ENCODE measurements at regions not wholly inside any gene's neighbourhood (a gene's known extent, or its start where the extent isn't known, plus 50 kb on each side); places are given as distances from the start of the nearest gene placed in this dataset.

GRCh38 chr14:57031474-57031873 is 221.2 kb upstream of the OTX2 start:
- no peak overlapping the region for H3K4me3 ChIP-seq (ENCODE audit: low read depth in 1 of 3, low read length in 3 of 3)
- H3K4me1 ChIP-seq (ENCODE audit: control insufficient read depth in 3 of 3, insufficient read depth in 2 of 3, low read depth in 1 of 3, low read length in 2 of 3): no peaks in the 10 kb centered on the region
- H3K27ac ChIP-seq (ENCODE audit: low read depth in 1 of 3, low read length in 2 of 3): no peak overlapping the region
- H3K9me3 ChIP-seq (ENCODE audit: control insufficient read depth in 2 of 2, insufficient read depth in 1 of 2, low read depth in 1 of 2, low read length in 1 of 2): peaks cover 0 to 4% of the 10 kb centered on the region in 2 donors
- no peaks in the 10 kb centered on the region for H3K36me3 ChIP-seq (ENCODE audit: control insufficient read depth in 3 of 3, insufficient read depth in 2 of 3, low read depth in 1 of 3, low read length in 3 of 3)
- peaks cover 0 to 6% (median 0%) of the 10 kb centered on the region in 3 donors for H3K27me3 ChIP-seq (ENCODE audit: control insufficient read depth in 3 of 3, insufficient read depth in 3 of 3, low read length in 3 of 3)
- 82 to 92% (median 84%) methylated on average over 1 of the region's 1 CpG for WGBS, 3 donors
- DNase-seq (no peak), FAIRE-seq (no peak)

GRCh38 chr14:57029620-57030253 is 219.5 kb upstream of the OTX2 start:
- WGBS, 3 donors: 58 to 60% (median 59%) methylated on average over 2 of the region's 2 CpGs
- peaks cover 0 to 4% of the 10 kb centered on the region in 2 donors for H3K9me3 ChIP-seq (ENCODE audit: control insufficient read depth in 2 of 2, insufficient read depth in 1 of 2, low read depth in 1 of 2, low read length in 1 of 2)
- no peak for DNase-seq
- H3K4me3 ChIP-seq (ENCODE audit: low read depth in 1 of 3, low read length in 3 of 3): no peak overlapping the region
- H3K4me1 ChIP-seq (ENCODE audit: control insufficient read depth in 3 of 3, insufficient read depth in 2 of 3, low read depth in 1 of 3, low read length in 2 of 3): no peaks in the 10 kb centered on the region
- H3K27me3 ChIP-seq (ENCODE audit: control insufficient read depth in 3 of 3, insufficient read depth in 3 of 3, low read length in 3 of 3): peaks cover 0 to 6% (median 0%) of the 10 kb centered on the region in 3 donors
- H3K36me3 ChIP-seq (ENCODE audit: control insufficient read depth in 3 of 3, insufficient read depth in 2 of 3, low read depth in 1 of 3, low read length in 3 of 3): no peaks in the 10 kb centered on the region
- FAIRE-seq: no peak
- no peak overlapping the region for H3K27ac ChIP-seq (ENCODE audit: low read depth in 1 of 3, low read length in 2 of 3)

GRCh38 chr14:57025456-57025855 is 215.2 kb upstream of the OTX2 start:
- Histone ChIP-seq H3K27ac (ENCODE audit: low read depth in 1 of 3, low read length in 2 of 3) (no peak overlapping the region), H3K4me1 (ENCODE audit: control insufficient read depth in 3 of 3, insufficient read depth in 2 of 3, low read depth in 1 of 3, low read length in 2 of 3) (no peaks in the 10 kb centered on the region), H3K27me3 (ENCODE audit: control insufficient read depth in 3 of 3, insufficient read depth in 3 of 3, low read length in 3 of 3) (no peaks in the 10 kb centered on the region), H3K9me3 (ENCODE audit: control insufficient read depth in 2 of 2, insufficient read depth in 1 of 2, low read depth in 1 of 2, low read length in 1 of 2) (no peaks in the 10 kb centered on the region), H3K36me3 (ENCODE audit: control insufficient read depth in 3 of 3, insufficient read depth in 2 of 3, low read depth in 1 of 3, low read length in 3 of 3) (no peaks in the 10 kb centered on the region), H3K4me3 (ENCODE audit: low read depth in 1 of 3, low read length in 3 of 3) (no peak overlapping the region)
- DNase-seq (no peak), FAIRE-seq (no peak)

- WGBS, 3 donors: 78 to 87% (median 83%) methylated on average over 6 of the region's 6 CpGs
- DNase-seq (no peak), FAIRE-seq (no peak)
- Histone ChIP-seq H3K4me3 (ENCODE audit: low read depth in 1 of 3, low read length in 3 of 3) (no peak overlapping the region), H3K27ac (ENCODE audit: low read depth in 1 of 3, low read length in 2 of 3) (no peak overlapping the region), H3K36me3 (ENCODE audit: control insufficient read depth in 3 of 3, insufficient read depth in 2 of 3, low read depth in 1 of 3, low read length in 3 of 3) (no peaks in the 10 kb centered on the region), H3K9me3 (ENCODE audit: control insufficient read depth in 2 of 2, insufficient read depth in 1 of 2, low read depth in 1 of 2, low read length in 1 of 2) (no peaks in the 10 kb centered on the region), H3K27me3 (ENCODE audit: control insufficient read depth in 3 of 3, insufficient read depth in 3 of 3, low read length in 3 of 3) (no peaks in the 10 kb centered on the region), H3K4me1 (ENCODE audit: control insufficient read depth in 3 of 3, insufficient read depth in 2 of 3, low read depth in 1 of 3, low read length in 2 of 3) (no peaks in the 10 kb centered on the region)
These were observed 212.3 kb upstream of the OTX2 start for GRCh38 chr14:57022608-57023007.

- no peaks in the 10 kb centered on the region for H3K9me3 ChIP-seq (ENCODE audit: control insufficient read depth in 2 of 2, insufficient read depth in 1 of 2, low read depth in 1 of 2, low read length in 1 of 2)
- H3K4me3 ChIP-seq (ENCODE audit: low read depth in 1 of 3, low read length in 3 of 3): no peak overlapping the region
- FAIRE-seq (no peak), DNase-seq (no peak)
- H3K36me3 ChIP-seq (ENCODE audit: control insufficient read depth in 3 of 3, insufficient read depth in 2 of 3, low read depth in 1 of 3, low read length in 3 of 3): no peaks in the 10 kb centered on the region
- no peak overlapping the region for H3K27ac ChIP-seq (ENCODE audit: low read depth in 1 of 3, low read length in 2 of 3)
- WGBS, 3 donors: 59 to 64% (median 61%) methylated on average over 1 of the region's 1 CpG
- no peaks in the 10 kb centered on the region for H3K27me3 ChIP-seq (ENCODE audit: control insufficient read depth in 3 of 3, insufficient read depth in 3 of 3, low read length in 3 of 3)
- no peaks in the 10 kb centered on the region for H3K4me1 ChIP-seq (ENCODE audit: control insufficient read depth in 3 of 3, insufficient read depth in 2 of 3, low read depth in 1 of 3, low read length in 2 of 3)
These were observed 207.8 kb upstream of the OTX2 start for GRCh38 chr14:57018065-57018464.

- DNase-seq (no peak), FAIRE-seq (no peak)
- H3K4me3 ChIP-seq (ENCODE audit: low read depth in 1 of 3, low read length in 3 of 3): no peak overlapping the region
- 85 to 92% (median 89%) methylated on average over 2 of the region's 2 CpGs for WGBS, 3 donors
- no peak overlapping the region for H3K27ac ChIP-seq (ENCODE audit: low read depth in 1 of 3, low read length in 2 of 3)
- H3K4me1 ChIP-seq (ENCODE audit: control insufficient read depth in 3 of 3, insufficient read depth in 2 of 3, low read depth in 1 of 3, low read length in 2 of 3): no peaks in the 10 kb centered on the region
- no peaks in the 10 kb centered on the region for H3K9me3 ChIP-seq (ENCODE audit: control insufficient read depth in 2 of 2, insufficient read depth in 1 of 2, low read depth in 1 of 2, low read length in 1 of 2)
- H3K27me3 ChIP-seq (ENCODE audit: control insufficient read depth in 3 of 3, insufficient read depth in 3 of 3, low read length in 3 of 3): no peaks in the 10 kb centered on the region
- H3K36me3 ChIP-seq (ENCODE audit: control insufficient read depth in 3 of 3, insufficient read depth in 2 of 3, low read depth in 1 of 3, low read length in 3 of 3): no peaks in the 10 kb centered on the region
These were observed 203.7 kb upstream of the OTX2 start for GRCh38 chr14:57013987-57014386.

- Histone ChIP-seq H3K36me3 (ENCODE audit: control insufficient read depth in 3 of 3, insufficient read depth in 2 of 3, low read depth in 1 of 3, low read length in 3 of 3) (no peaks in the 10 kb centered on the region), H3K4me1 (ENCODE audit: control insufficient read depth in 3 of 3, insufficient read depth in 2 of 3, low read depth in 1 of 3, low read length in 2 of 3) (no peaks in the 10 kb centered on the region), H3K4me3 (ENCODE audit: low read depth in 1 of 3, low read length in 3 of 3) (no peak overlapping the region), H3K27ac (ENCODE audit: low read depth in 1 of 3, low read length in 2 of 3) (no peak overlapping the region), H3K9me3 (ENCODE audit: control insufficient read depth in 2 of 2, insufficient read depth in 1 of 2, low read depth in 1 of 2, low read length in 1 of 2) (no peaks in the 10 kb centered on the region), H3K27me3 (ENCODE audit: control insufficient read depth in 3 of 3, insufficient read depth in 3 of 3, low read length in 3 of 3) (no peaks in the 10 kb centered on the region)
- DNase-seq (peak in 1 of 2 donors; percentile 8), FAIRE-seq (no peak)
- 9 to 44% (median 18%) methylated on average over 9 of the region's 9 CpGs for WGBS, 3 donors
These were observed 199.6 kb upstream of the OTX2 start for GRCh38 chr14:57009585-57010515.

GRCh38 chr14:57008534-57008933 is 198.3 kb upstream of the OTX2 start:
- FAIRE-seq (no peak), DNase-seq (no peak)
- Histone ChIP-seq H3K4me3 (ENCODE audit: low read depth in 1 of 3, low read length in 3 of 3) (no peak overlapping the region), H3K27ac (ENCODE audit: low read depth in 1 of 3, low read length in 2 of 3) (no peak overlapping the region), H3K36me3 (ENCODE audit: control insufficient read depth in 3 of 3, insufficient read depth in 2 of 3, low read depth in 1 of 3, low read length in 3 of 3) (no peaks in the 10 kb centered on the region), H3K9me3 (ENCODE audit: control insufficient read depth in 2 of 2, insufficient read depth in 1 of 2, low read depth in 1 of 2, low read length in 1 of 2) (no peaks in the 10 kb centered on the region), H3K4me1 (ENCODE audit: control insufficient read depth in 3 of 3, insufficient read depth in 2 of 3, low read depth in 1 of 3, low read length in 2 of 3) (no peaks in the 10 kb centered on the region), H3K27me3 (ENCODE audit: control insufficient read depth in 3 of 3, insufficient read depth in 3 of 3, low read length in 3 of 3) (no peaks in the 10 kb centered on the region)
- 48 to 86% (median 68%) methylated on average over 3 of the region's 3 CpGs for WGBS, 3 donors
